ENCODE measurements at regions not wholly inside any gene's neighbourhood (a gene's known extent, or its start where the extent isn't known, plus 50 kb on each side); places are given as distances from the start of the nearest gene placed in this dataset.

- TF ChIP-seq YEATS4 (CRISPR knock-in tag; IDR thresholded peaks at IDR 0.05; ENCODE audit: borderline replicate concordance): no peak
- no peak for TF ChIP-seq CTCF (CRISPR knock-in tag; IDR thresholded peaks at IDR 0.05)
These were observed 51.9 kb upstream of the TCERG1L start for GRCh38 chr10:131363416-131363815.
